ENCODE measurements at regions not wholly inside any gene's neighbourhood (a gene's known extent, or its start where the extent isn't known, plus 50 kb on each side); places are given as distances from the start of the nearest gene placed in this dataset.
"Not testable (repeated sequence)": the region's sequence is repeated elsewhere in the genome, so short reads cannot be mapped to it uniquely, and the experiment has no call there.

- DNase-seq (ENCODE audit: low read depth, low spot score), result no peak
These were observed 133.8 kb upstream of the RFX3 start for GRCh38 chr9:3659647-3660046.

- DNase-seq (ENCODE audit: low read depth, low spot score), result no peak
These were observed 133.2 kb upstream of the RFX3 start for GRCh38 chr9:3658964-3659363.

- no peak for DNase-seq (ENCODE audit: low read depth, low spot score)
These were observed 130.4 kb upstream of the RFX3 start for GRCh38 chr9:3656224-3656623.

GRCh38 chr9:3650994-3651622, 125.3 kb upstream of the RFX3 start:
- no peak for DNase-seq (ENCODE audit: low read depth, low spot score)

GRCh38 chr9:3648722-3649246, 123.0 kb upstream of the RFX3 start:
- DNase-seq (ENCODE audit: low read depth, low spot score), result no peak

- DNase-seq (ENCODE audit: low read depth, low spot score), result no peak
These were observed 122.5 kb upstream of the RFX3 start for GRCh38 chr9:3648266-3648665.

GRCh38 chr9:3647652-3648051, 121.9 kb upstream of the RFX3 start:
- DNase-seq (ENCODE audit: low read depth, low spot score), result no peak

GRCh38 chr9:3646226-3646625, 120.4 kb upstream of the RFX3 start:
- no peak for DNase-seq (ENCODE audit: low read depth, low spot score)

GRCh38 chr9:3642075-3642474, 116.3 kb upstream of the RFX3 start:
- DNase-seq (ENCODE audit: low read depth, low spot score), result not testable (repeated sequence)

GRCh38 chr9:3629495-3629894, 103.7 kb upstream of the RFX3 start:
- DNase-seq (ENCODE audit: low read depth, low spot score), result no peak

- no peak for DNase-seq (ENCODE audit: low read depth, low spot score)
These were observed 102.4 kb upstream of the RFX3 start for GRCh38 chr9:3628239-3628638.

- no peak for DNase-seq (ENCODE audit: low read depth, low spot score)
These were observed 82.2 kb upstream of the RFX3 start for GRCh38 chr9:3608011-3608410.

- DNase-seq (ENCODE audit: low read depth, low spot score), result no peak
These were observed 74.9 kb upstream of the RFX3 start for GRCh38 chr9:3600672-3601071.

GRCh38 chr9:3597792-3598191, 72.0 kb upstream of the RFX3 start:
- no peak for DNase-seq (ENCODE audit: low read depth, low spot score)

GRCh38 chr9:3586066-3586465, 60.3 kb upstream of the RFX3 start:
- DNase-seq (ENCODE audit: low read depth, low spot score), result no peak

GRCh38 chr9:3585606-3586005, 59.8 kb upstream of the RFX3 start:
- DNase-seq (ENCODE audit: low read depth, low spot score), result no peak

- DNase-seq (ENCODE audit: low read depth, low spot score), result no peak
These were observed 53.0 kb upstream of the RFX3 start for GRCh38 chr9:3578786-3579185.

GRCh38 chr9:3576328-3576727, 50.5 kb upstream of the RFX3 start:
- DNase-seq (ENCODE audit: low read depth, low spot score), result no peak

- no peak for DNase-seq (ENCODE audit: low read depth, low spot score)
These were observed 50.0 kb upstream of the RFX3 start for GRCh38 chr9:3575821-3576220.

Data from brain pericyte (primary cell).